ENCODE measurements at regions not wholly inside any gene's neighbourhood (a gene's known extent, or its start where the extent isn't known, plus 50 kb on each side); places are given as distances from the start of the nearest gene placed in this dataset.
A peak's percentile ranks its signal among the peaks of the same experiment; 100 is the strongest.

- Mint-ChIP-seq H3K27ac (ENCODE audit: low read depth, unreplicated experiment) (no peak overlapping the region), H3K4me3 (ENCODE audit: unreplicated experiment) (no peak overlapping the region), H3K9me3 (ENCODE audit: unreplicated experiment) (no peaks in the 10 kb centered on the region), H3K36me3 (ENCODE audit: insufficient read depth, unreplicated experiment) (no peaks in the 10 kb centered on the region), H3K4me1 (ENCODE audit: insufficient read depth, unreplicated experiment) (no peaks in the 10 kb centered on the region), H3K27me3 (ENCODE audit: insufficient read depth, unreplicated experiment) (no peaks in the 10 kb centered on the region)
- no TSS peak for BruUV-seq (replicated peaks)
- intact Hi-C loops (cut with micrococcal nuclease), result no loop called here
- ChIA-PET CTCF (interaction anchor here (1.2 kb wide), 1 partner anchor 9 kb away, joined by 3 read pairs; no protein-coding TSS in a partner anchor), POLR2A (interaction anchor here (0.6 kb wide), 1 partner anchor 95 kb away, joined by 3 read pairs; no protein-coding TSS in a partner anchor)
- DNase-seq (ENCODE audit: unreplicated experiment), result no peak
- no peak for TF ChIP-seq CTCF (IDR thresholded peaks at IDR 0.05; ENCODE audit: unreplicated experiment)
Observed at GRCh38 chr15:47933865-47934264, 186.9 kb upstream of the SLC24A5 start.

GRCh38 chr15:47934342-47934741 lies 186.4 kb upstream of the SLC24A5 start:
- intact Hi-C loops (cut with micrococcal nuclease), result no loop called here
- no TSS peak for BruUV-seq (replicated peaks)
- Mint-ChIP-seq H3K27me3 (ENCODE audit: insufficient read depth, unreplicated experiment) (no peaks in the 10 kb centered on the region), H3K9me3 (ENCODE audit: unreplicated experiment) (no peaks in the 10 kb centered on the region), H3K4me3 (ENCODE audit: unreplicated experiment) (no peak overlapping the region), H3K27ac (ENCODE audit: low read depth, unreplicated experiment) (no peak overlapping the region), H3K4me1 (ENCODE audit: insufficient read depth, unreplicated experiment) (no peaks in the 10 kb centered on the region), H3K36me3 (ENCODE audit: insufficient read depth, unreplicated experiment) (no peaks in the 10 kb centered on the region)
- ChIA-PET CTCF (no interaction called here), POLR2A (interaction anchor here (0.6 kb wide), 1 partner anchor 96 kb away, joined by 3 read pairs; no protein-coding TSS in a partner anchor)
- no peak for DNase-seq (ENCODE audit: unreplicated experiment)
- TF ChIP-seq CTCF (IDR thresholded peaks at IDR 0.05; ENCODE audit: unreplicated experiment), result no peak

GRCh38 chr15:47937834-47938233 lies 183.0 kb upstream of the SLC24A5 start:
- no peaks in the 10 kb centered on the region for H3K27me3 Mint-ChIP-seq (ENCODE audit: insufficient read depth, unreplicated experiment)
- CTCF ChIA-PET, result no interaction called here
- no peaks in the 10 kb centered on the region for H3K4me1 Mint-ChIP-seq (ENCODE audit: insufficient read depth, unreplicated experiment)
- POLR2A ChIA-PET, result no interaction called here
- H3K9me3 Mint-ChIP-seq (ENCODE audit: unreplicated experiment), result no peaks in the 10 kb centered on the region
- no peak for TF ChIP-seq CTCF (IDR thresholded peaks at IDR 0.05; ENCODE audit: unreplicated experiment)
- intact Hi-C loops (cut with micrococcal nuclease), result no loop called here
- H3K36me3 Mint-ChIP-seq (ENCODE audit: insufficient read depth, unreplicated experiment), result no peaks in the 10 kb centered on the region
- H3K27ac Mint-ChIP-seq (ENCODE audit: low read depth, unreplicated experiment), result no peak overlapping the region
- H3K4me3 Mint-ChIP-seq (ENCODE audit: unreplicated experiment), result no peak overlapping the region
- DNase-seq (ENCODE audit: unreplicated experiment), result no peak
- BruUV-seq (replicated peaks), result no TSS peak

- Mint-ChIP-seq H3K27me3 (ENCODE audit: insufficient read depth, unreplicated experiment) (no peaks in the 10 kb centered on the region), H3K4me1 (ENCODE audit: insufficient read depth, unreplicated experiment) (no peaks in the 10 kb centered on the region), H3K4me3 (ENCODE audit: unreplicated experiment) (no peak overlapping the region), H3K36me3 (ENCODE audit: insufficient read depth, unreplicated experiment) (no peaks in the 10 kb centered on the region), H3K27ac (ENCODE audit: low read depth, unreplicated experiment) (no peak overlapping the region), H3K9me3 (ENCODE audit: unreplicated experiment) (peaks cover 7% of the 10 kb centered on the region)
- CTCF ChIA-PET, result no interaction called here
- peak; percentile 9 for TF ChIP-seq CTCF (IDR thresholded peaks at IDR 0.05; ENCODE audit: unreplicated experiment)
- POLR2A ChIA-PET, result no interaction called here
- intact Hi-C loops (cut with micrococcal nuclease), result no loop called here
- BruUV-seq (replicated peaks), result no TSS peak
- DNase-seq (ENCODE audit: unreplicated experiment), result no peak
Observed at GRCh38 chr15:47944637-47945288, 176.0 kb upstream of the SLC24A5 start.

All from MCF 10A (cell line).